OCI-LY7 (cell line): ENCODE measurements at regions not wholly inside any gene's neighbourhood (a gene's known extent, or its start where the extent isn't known, plus 50 kb on each side); places are given as distances from the start of the nearest gene placed in this dataset.

Experiments
- CTCF ChIP-seq: fragments of 200-600 bp; sonication (generic); conservative IDR thresholded peaks from 2 replicates; pipeline ENCODE4 v1.5.1; 2014; ENCODE audit warnings: mild to moderate bottlenecking, antibody characterized with exemption, low read length, moderate library complexity, mixed read lengths
- EZH2phosphoT487 ChIP-seq: fragments of 200-600 bp; sonication (generic); IDR thresholded peaks from 2 replicates; pipeline ENCODE4 v1.6.1; 2018; ENCODE audit warnings: low read depth, borderline replicate concordance, mild to moderate bottlenecking, mixed run types, antibody characterized with exemption, low read length, moderate library complexity, mixed read lengths

GRCh38 chr13:50124536-50125303 lies 109.5 kb downstream of the KCNRG start:
- TF ChIP-seq EZH2phosphoT487 (no peak), CTCF (no peak)
